Natural killer cell treated with Interleukin-12 subunit alpha and Interleukin-12 subunit beta and Interleukin-15 and Interleukin-18, amount 100 ng/mL, for 72 hours (primary cell): ENCODE measurements at regions not wholly inside any gene's neighbourhood (a gene's known extent, or its start where the extent isn't known, plus 50 kb on each side); places are given as distances from the start of the nearest gene placed in this dataset.

ENCODE experiments used
- ATAC-seq, 2 donors: fragments of 150-1000 bp; cut with Tn5 transposase in 1 of 2; sonication (Bioruptor Pico), chemical (Tn5 transposase) in 1 of 2; 2 replicates each; pipeline ENCODE4 v1.10.0; 2021
- DNase-seq: peaks from one replicate; pipeline ENCODE4 v3.0.0; 2022; ENCODE audit warnings: low spot score
- H3K27ac Mint-ChIP-seq, 2 donors: 1 replicate in 1 of 2; 2 replicates in 1 of 2; pipeline ENCODE4 v1.8.0; 2022; ENCODE audit warnings: mixed read lengths in 2 of 2, mild to moderate bottlenecking in 1 of 2, moderate library complexity in 1 of 2
- H3K27me3 Mint-ChIP-seq, 2 donors: 1 replicate in 1 of 2; 2 replicates in 1 of 2; pipeline ENCODE4 v1.8.0; 2022; ENCODE audit warnings: mixed read lengths in 2 of 2
- H3K36me3 Mint-ChIP-seq: one replicate; pipeline ENCODE4 v1.8.0; 2022; ENCODE audit warnings: mixed read lengths
- H3K4me1 Mint-ChIP-seq, 2 donors: 1 replicate in 1 of 2; 2 replicates in 1 of 2; pipeline ENCODE4 v1.8.0; 2022; ENCODE audit warnings: low read depth in 2 of 2, mixed read lengths in 2 of 2, mild to moderate bottlenecking in 1 of 2
- H3K4me3 Mint-ChIP-seq: one replicate; pipeline ENCODE4 v1.8.0; 2022; ENCODE audit warnings: mixed read lengths
- H3K9me3 Mint-ChIP-seq: 2 replicates; pipeline ENCODE4 v1.8.0; 2022; ENCODE audit warnings: mixed read lengths

DNA sequence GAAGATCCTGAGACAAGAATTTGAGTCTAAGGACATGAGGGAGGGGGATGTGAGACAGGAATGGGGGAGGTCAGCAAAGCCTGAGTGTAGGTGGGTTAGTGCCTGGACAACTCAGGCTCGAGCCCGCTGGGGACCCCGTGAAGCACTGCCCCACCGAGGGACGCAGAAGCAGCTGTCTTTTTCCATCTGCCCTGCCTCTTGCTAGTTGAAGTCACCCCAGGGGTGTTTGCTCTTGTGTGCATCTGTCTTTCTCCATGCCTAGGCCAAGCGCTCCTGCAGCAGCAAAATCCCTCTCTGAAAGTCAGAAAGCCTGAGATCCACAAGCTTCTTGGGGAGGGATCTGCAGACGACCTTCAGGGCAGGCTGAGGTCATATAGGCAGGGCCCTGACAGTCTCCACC, 79.0 kb upstream of the CELF2 start:
- Mint-ChIP-seq H3K27me3 (peaks cover 16 to 34% of the 10 kb centered on the region in 2 donors), H3K9me3 (peaks cover 4% of the 10 kb centered on the region), H3K4me1 (no peaks in the 10 kb centered on the region), H3K27ac (no peak overlapping the region), H3K4me3 (no peak overlapping the region), H3K36me3 (no peaks in the 10 kb centered on the region)
- ATAC-seq (no peak), DNase-seq (no peak)

DNA sequence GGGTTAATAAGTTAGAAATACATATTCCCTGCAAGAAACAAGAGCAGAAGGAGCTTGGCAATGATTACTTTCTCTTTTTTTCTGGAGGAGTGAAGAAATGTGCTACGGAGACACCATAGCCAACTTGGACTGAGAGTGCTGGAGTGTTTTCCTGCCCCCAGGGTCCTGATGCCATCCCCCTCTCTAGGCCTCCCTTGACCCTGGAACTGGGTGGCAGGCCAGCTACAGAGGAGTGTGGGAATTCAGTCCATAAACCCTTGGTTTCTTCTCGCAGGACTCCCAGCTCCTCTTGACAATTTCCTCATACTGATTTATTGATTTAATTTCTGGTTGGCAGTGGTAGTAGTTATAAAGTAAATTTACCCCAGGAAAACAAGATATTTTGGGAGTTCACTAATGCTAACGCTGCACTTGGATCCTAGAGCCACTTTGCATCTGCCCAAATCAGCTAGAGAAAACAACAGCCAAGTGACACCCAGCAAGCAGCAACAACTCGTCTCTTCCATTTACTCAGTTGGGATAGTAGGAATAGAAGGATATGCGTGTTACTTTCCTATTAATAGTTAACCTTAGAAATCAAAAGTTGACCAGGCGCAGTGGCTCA, 76.4 kb upstream of the CELF2 start:
- Mint-ChIP-seq H3K36me3 (no peaks in the 10 kb centered on the region), H3K9me3 (peaks cover 4% of the 10 kb centered on the region), H3K27ac (no peak overlapping the region), H3K27me3 (peaks cover 19 to 23% of the 10 kb centered on the region in 2 donors), H3K4me3 (no peak overlapping the region), H3K4me1 (no peaks in the 10 kb centered on the region)
- DNase-seq, result no peak
- no peak for ATAC-seq

DNA sequence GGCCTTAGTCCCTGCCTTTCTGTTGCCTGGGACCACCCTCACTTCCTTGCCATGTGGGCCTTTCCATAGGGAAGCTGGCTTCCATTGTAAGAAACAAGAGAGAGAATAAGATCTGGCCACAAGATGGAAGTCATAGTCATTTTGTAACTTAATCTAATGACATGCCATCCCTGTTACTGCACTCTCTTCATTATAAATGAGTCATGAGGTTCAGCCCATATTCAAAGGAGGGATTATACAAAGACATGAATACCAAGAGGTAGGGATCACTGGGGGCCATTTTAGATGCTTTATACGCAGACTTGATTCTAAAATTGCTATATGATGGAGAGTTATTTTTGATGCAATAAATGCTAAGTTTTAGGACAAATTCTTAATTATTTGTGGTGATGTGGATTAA, 75.2 kb upstream of the CELF2 start:
- DNase-seq, result no peak
- H3K9me3 Mint-ChIP-seq, result peaks cover 4% of the 10 kb centered on the region
- H3K36me3 Mint-ChIP-seq, result no peaks in the 10 kb centered on the region
- ATAC-seq, result no peak
- no peak overlapping the region for H3K4me3 Mint-ChIP-seq
- no peak overlapping the region for H3K27ac Mint-ChIP-seq
- no peaks in the 10 kb centered on the region for H3K4me1 Mint-ChIP-seq
- peaks cover 23% of the 10 kb centered on the region in 2 donors for H3K27me3 Mint-ChIP-seq

DNA sequence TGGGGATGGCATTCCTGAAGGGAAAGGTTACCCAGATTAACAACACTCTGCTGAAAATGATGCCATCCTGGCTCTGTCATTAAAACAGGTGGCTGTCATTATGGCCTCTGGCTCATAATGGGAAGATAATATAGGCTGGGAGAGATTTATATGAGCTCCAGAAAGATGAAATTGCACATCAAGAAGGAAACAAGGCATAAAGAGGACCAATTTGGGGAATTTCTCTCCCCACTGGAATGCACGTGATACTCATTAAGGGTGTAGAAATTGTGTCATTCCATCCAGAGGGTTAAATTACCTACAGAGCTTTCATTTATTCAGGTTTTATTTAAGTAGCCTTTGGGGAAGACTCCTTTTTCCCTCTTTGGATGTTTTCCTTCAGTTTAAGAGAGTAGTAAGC, 71.6 kb upstream of the CELF2 start:
- ATAC-seq (no peak), DNase-seq (no peak)
- no peaks in the 10 kb centered on the region for H3K36me3 Mint-ChIP-seq
- H3K4me1 Mint-ChIP-seq, result no peaks in the 10 kb centered on the region
- H3K9me3 Mint-ChIP-seq, result peaks cover 4% of the 10 kb centered on the region
- no peak overlapping the region for H3K4me3 Mint-ChIP-seq
- H3K27me3 Mint-ChIP-seq, result peaks cover 28 to 38% of the 10 kb centered on the region in 2 donors
- H3K27ac Mint-ChIP-seq, result no peak overlapping the region

DNA sequence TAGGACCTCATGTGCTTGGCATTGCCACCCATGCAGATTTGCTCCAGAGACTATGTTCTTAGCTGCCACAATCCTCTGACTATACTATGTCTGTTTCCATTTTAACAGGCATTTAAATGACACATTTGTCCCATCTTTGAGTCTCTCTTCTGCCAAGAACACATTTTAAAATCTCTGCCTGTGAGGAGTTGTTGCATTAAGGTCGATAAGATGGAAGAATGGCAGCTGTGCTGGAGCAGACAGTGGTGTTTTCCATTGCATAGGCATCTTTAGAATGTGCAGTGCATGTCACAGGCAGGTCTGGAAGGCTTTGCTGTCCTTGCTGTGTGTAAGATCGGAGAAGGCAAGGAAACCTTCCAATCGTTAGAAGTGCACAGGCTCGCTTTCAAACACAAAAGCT, 70.9 kb upstream of the CELF2 start:
- H3K27me3 Mint-ChIP-seq, result peaks cover 28 to 38% of the 10 kb centered on the region in 2 donors
- no peaks in the 10 kb centered on the region for H3K36me3 Mint-ChIP-seq
- DNase-seq (no peak), ATAC-seq (no peak)
- H3K9me3 Mint-ChIP-seq, result peaks cover 4% of the 10 kb centered on the region
- H3K27ac Mint-ChIP-seq, result no peak overlapping the region
- no peaks in the 10 kb centered on the region for H3K4me1 Mint-ChIP-seq
- H3K4me3 Mint-ChIP-seq, result no peak overlapping the region

DNA sequence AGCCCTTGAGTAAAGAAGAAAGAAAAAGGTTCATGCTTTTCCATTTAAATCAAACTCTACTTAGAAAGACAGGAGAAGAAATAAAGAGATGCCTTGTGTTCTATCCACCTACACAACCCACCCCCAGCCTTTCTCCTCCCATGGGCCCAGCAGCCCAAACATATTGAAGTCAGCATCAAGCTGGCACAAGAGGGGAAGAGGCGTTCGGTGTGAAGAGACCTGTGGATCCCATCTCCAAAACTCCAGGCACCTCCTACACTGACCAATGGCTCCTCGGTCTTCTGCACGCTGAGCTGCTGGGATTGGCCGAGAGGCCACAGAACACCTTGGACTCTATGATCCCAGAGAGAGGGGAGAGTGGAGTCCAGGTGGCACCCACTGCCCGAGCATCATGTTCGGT, 66.0 kb upstream of the CELF2 start:
- no peaks in the 10 kb centered on the region for H3K4me1 Mint-ChIP-seq
- ATAC-seq (no peak), DNase-seq (no peak)
- H3K36me3 Mint-ChIP-seq, result no peaks in the 10 kb centered on the region
- H3K4me3 Mint-ChIP-seq, result no peak overlapping the region
- no peak overlapping the region for H3K27ac Mint-ChIP-seq
- no peaks in the 10 kb centered on the region for H3K9me3 Mint-ChIP-seq
- peaks cover 12 to 33% of the 10 kb centered on the region in 2 donors for H3K27me3 Mint-ChIP-seq

DNA sequence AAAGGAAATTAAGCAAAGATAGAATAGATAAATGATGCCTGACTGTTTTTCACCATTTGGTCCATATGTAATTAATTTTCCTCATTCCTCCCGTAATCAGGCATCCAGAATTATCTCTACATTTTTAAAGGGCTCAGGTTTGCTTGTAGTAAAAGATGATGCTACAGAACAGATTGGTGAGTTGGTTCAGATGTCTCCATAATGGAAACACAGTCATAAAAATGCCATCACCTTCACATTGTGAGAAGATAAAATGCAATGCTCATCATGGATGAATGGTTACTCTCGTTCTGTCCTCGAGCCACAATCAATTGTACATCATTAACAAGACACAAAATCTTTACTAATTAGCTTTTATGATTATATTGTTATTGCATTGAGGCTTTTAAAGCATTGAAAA, 64.9 kb upstream of the CELF2 start:
- H3K27ac Mint-ChIP-seq, result no peak overlapping the region
- no peaks in the 10 kb centered on the region for H3K9me3 Mint-ChIP-seq
- H3K36me3 Mint-ChIP-seq, result no peaks in the 10 kb centered on the region
- ATAC-seq (no peak), DNase-seq (no peak)
- peaks cover 12 to 37% of the 10 kb centered on the region in 2 donors for H3K27me3 Mint-ChIP-seq
- H3K4me3 Mint-ChIP-seq, result no peak overlapping the region
- H3K4me1 Mint-ChIP-seq, result no peaks in the 10 kb centered on the region

DNA sequence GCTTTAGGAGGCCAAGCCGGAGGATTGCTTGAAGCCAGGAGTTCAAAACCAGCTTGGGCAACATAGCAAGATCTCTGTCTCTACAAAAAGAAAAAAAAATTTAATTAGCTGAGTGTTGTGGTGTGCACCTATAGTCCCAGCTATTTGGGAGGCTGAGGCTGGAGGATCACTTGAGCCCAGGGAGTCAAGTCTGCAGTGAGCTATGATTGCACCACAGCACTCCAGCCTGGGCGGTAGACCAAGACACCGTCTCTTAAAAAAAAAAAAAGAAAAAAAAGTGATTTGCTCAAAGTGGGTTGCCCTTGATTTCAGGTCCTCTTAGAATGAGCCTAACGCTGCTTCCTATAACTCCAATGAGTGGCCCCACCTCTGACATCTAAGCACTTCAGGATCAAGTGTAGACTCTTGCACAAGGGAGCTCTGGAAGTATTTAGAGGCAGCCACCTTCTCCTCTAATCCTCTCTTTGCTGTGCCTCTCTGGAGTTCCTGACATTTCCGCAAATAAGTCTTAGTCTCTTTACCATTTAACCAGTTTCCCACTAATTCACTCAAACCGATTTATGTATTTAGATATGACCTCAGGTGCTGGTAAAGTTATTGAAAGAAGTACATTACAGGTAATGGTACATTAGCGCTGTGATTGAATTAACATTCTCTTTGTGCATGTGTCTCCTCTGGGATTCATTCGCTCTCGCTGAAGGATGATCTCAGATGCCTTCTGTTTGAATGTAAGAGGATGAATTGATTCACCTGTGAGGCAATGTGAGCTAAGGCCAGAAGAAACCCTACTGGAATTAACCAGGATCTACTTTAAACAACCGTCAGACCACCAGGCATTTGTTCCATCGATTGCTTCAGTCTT, 60.8 kb upstream of the CELF2 start:
- H3K27ac Mint-ChIP-seq, result no peak overlapping the region
- H3K9me3 Mint-ChIP-seq, result no peaks in the 10 kb centered on the region
- ATAC-seq (no peak), DNase-seq (no peak)
- peaks cover 14 to 21% of the 10 kb centered on the region in 2 donors for H3K27me3 Mint-ChIP-seq
- no peak overlapping the region for H3K4me3 Mint-ChIP-seq
- H3K4me1 Mint-ChIP-seq, result peaks cover 16 to 17% of the 10 kb centered on the region in 2 donors
- H3K36me3 Mint-ChIP-seq, result no peaks in the 10 kb centered on the region

DNA sequence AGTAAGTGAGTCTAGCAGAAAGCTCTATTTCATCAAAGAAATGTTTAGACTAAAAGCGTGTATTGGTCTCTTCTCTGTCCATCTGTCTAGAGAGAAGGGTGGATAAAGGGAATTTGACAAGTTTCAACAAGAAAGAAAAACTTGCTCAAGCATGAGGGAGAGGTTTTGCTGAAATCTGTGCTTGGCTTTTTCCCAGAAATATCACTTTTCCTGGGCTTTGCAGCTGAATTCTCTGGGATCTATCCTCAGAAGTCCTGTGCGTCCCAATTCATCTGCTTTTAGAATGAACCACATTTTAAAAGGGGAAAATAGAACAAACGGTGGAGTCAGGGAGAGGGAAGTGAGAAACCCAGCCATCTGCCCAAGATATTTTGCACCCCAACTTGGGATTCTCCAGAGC, 59.6 kb upstream of the CELF2 start:
- H3K27ac Mint-ChIP-seq, result peak overlapping the region in 1 of 2 donors; percentile 16
- peaks cover 16 to 17% of the 10 kb centered on the region in 2 donors for H3K4me1 Mint-ChIP-seq
- H3K36me3 Mint-ChIP-seq, result no peaks in the 10 kb centered on the region
- no peaks in the 10 kb centered on the region for H3K9me3 Mint-ChIP-seq
- H3K4me3 Mint-ChIP-seq, result no peak overlapping the region
- peaks cover 10% of the 10 kb centered on the region in 2 donors for H3K27me3 Mint-ChIP-seq
- ATAC-seq, result no peak
- DNase-seq, result no peak

DNA sequence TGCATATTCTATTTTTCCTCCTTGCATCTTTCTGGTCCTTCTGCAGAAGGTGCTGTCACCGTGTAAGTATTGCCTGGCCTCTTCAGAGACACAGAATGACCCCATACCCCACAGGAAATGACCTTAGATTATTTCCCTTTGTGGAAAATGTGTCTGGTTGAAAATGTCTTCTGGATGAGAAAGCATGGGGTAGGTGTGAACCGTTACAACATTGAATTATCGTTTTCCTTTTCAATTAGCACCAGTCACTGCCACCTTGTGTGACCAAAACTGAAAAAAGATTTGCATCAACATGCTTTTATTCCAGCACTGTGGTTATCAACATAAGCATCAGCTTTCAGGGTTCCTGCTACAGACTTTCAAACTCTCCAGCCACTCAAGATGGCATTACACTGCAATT, 58.0 kb upstream of the CELF2 start:
- Mint-ChIP-seq H3K27ac (peak overlapping the region; percentile 61 to 70), H3K9me3 (no peaks in the 10 kb centered on the region), H3K4me1 (peaks cover 16 to 17% of the 10 kb centered on the region in 2 donors), H3K27me3 (peaks cover 4 to 10% of the 10 kb centered on the region in 2 donors), H3K36me3 (no peaks in the 10 kb centered on the region), H3K4me3 (peak overlapping the region; percentile 40)
- ATAC-seq (peak; percentile 87 to 92), DNase-seq (no peak)

DNA sequence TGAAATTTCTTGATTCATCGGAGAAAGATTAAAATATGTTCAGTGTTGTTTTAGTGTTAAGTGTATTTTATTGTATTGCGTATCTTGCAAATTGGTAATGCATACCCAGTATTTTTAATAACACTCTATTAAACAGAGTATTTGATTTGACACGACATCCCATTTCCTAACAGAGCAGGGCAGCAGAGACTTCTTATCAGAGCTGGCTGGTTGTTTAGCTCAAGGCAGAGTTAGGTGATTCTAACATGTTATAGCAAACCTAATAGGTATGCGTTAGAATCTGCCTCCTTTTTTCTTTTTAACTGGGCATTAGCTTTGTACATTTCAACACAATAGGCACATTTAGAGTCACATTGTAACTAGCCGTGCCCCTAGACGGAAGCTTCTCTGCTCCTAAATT, 57.1 kb upstream of the CELF2 start:
- no peaks in the 10 kb centered on the region for H3K36me3 Mint-ChIP-seq
- H3K27me3 Mint-ChIP-seq, result peaks cover 4 to 10% of the 10 kb centered on the region in 2 donors
- DNase-seq (no peak), ATAC-seq (no peak)
- no peak overlapping the region for H3K4me3 Mint-ChIP-seq
- H3K9me3 Mint-ChIP-seq, result no peaks in the 10 kb centered on the region
- H3K4me1 Mint-ChIP-seq, result peaks cover 16 to 17% of the 10 kb centered on the region in 2 donors
- H3K27ac Mint-ChIP-seq, result peak overlapping the region; percentile 61 to 70

DNA sequence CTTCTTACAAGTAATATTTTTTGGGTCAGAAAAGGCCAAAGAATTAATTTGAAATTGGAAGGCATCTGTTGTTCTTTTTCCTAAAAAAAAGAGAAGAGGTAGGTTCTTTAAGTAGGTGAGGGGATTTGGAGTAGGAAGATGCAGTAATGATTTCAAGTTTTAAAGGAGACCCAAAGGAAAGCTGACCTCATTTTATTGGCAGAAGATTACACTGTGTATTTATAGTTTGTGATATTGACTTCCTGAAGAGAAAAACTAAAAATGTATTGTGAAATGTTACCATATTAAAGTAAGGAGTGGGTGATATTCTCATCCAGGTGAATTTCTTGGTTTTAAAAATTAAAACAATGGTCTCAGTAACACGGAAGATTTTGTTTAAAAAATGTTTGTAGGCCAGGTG, 56.6 kb upstream of the CELF2 start:
- H3K9me3 Mint-ChIP-seq, result no peaks in the 10 kb centered on the region
- peaks cover 16 to 17% of the 10 kb centered on the region in 2 donors for H3K4me1 Mint-ChIP-seq
- DNase-seq (no peak), ATAC-seq (no peak)
- peaks cover 6 to 10% of the 10 kb centered on the region in 2 donors for H3K27me3 Mint-ChIP-seq
- H3K27ac Mint-ChIP-seq, result peak overlapping the region; percentile 61 to 70
- no peaks in the 10 kb centered on the region for H3K36me3 Mint-ChIP-seq
- H3K4me3 Mint-ChIP-seq, result no peak overlapping the region

DNA sequence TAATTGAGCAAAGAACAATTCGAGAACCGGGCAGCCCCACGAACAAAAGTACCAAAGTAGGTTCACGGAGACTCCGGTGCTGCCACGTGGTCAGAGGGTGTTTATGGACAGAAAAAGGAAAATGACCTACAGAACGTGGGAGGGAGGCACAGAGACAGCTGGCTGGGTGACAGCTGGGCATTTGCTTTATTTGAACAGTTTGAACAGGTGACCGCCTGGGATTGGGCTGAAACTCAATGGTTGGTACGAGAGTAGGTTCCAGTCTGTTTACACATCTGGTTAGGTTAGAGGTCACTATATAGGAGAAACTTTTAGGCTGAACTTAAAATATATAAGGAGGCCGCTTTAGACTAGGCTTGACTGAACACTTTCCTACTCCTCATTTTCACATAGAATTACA, 50.6 kb upstream of the CELF2 start:
- Mint-ChIP-seq H3K36me3 (no peaks in the 10 kb centered on the region), H3K9me3 (no peaks in the 10 kb centered on the region), H3K27ac (no peak overlapping the region), H3K4me3 (no peak overlapping the region), H3K27me3 (peaks cover 13 to 33% of the 10 kb centered on the region in 2 donors), H3K4me1 (peaks cover 0 to 2% of the 10 kb centered on the region in 2 donors)
- no peak for DNase-seq
- ATAC-seq, result no peak

DNA sequence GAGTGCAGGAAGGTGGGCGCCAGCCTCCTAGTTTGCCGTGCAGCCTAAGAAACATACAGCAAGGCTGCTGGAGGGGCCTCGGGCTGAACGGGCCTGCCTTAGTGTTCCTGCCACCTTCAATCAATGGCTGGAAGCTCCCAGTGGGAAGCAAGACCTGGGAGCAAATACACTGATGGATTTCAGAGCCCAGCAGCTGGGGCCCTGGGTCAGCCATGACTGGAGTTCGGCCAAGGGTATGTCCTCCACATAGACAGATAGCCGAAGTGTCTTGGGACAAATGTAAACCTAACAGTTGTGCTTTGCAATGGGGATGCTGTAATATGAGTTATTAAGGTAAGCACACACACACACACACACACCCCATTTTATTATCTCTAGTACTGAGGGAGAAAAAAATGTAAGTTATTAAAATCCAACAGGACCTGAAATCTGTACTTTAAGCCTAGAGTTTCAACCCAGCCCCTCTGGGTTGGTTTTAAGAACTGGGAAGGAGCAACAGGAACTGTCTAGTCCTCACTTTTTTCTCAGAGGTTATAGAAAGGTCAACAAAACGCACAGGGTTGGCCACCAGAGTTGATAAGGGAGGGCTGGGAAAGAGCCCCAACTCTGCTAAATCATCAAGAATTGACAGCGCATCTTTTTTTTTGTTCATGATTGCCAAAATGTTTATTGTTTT, 50.0 kb upstream of the CELF2 start:
- H3K4me1 Mint-ChIP-seq, result peaks cover 0 to 2% of the 10 kb centered on the region in 2 donors

More for the DNA sequence above, 50.0 kb upstream of the CELF2 start:
- H3K36me3 Mint-ChIP-seq, result no peaks in the 10 kb centered on the region
- DNase-seq, result no peak
- no peaks in the 10 kb centered on the region for H3K9me3 Mint-ChIP-seq
- peaks cover 18 to 40% of the 10 kb centered on the region in 2 donors for H3K27me3 Mint-ChIP-seq
- no peak for ATAC-seq
- H3K27ac Mint-ChIP-seq, result no peak overlapping the region
- H3K4me3 Mint-ChIP-seq, result no peak overlapping the region
